BE2C (cell line): ENCODE measurements at regions not wholly inside any gene's neighbourhood (a gene's known extent, or its start where the extent isn't known, plus 50 kb on each side); places are given as distances from the start of the nearest gene placed in this dataset.

Source experiments
- DNase-seq: peaks from one replicate; pipeline ENCODE4 v3.0.0-alpha.2; 2020
- H3K27me3 ChIP-seq: fragments of 250-450 bp; sonication (Bioruptor Pico); 2 replicates; pipeline ENCODE4 v1.5.1; 2020; ENCODE audit warnings: mild to moderate bottlenecking
- H3K36me3 ChIP-seq: fragments of 250-450 bp; sonication (Bioruptor Pico); 2 replicates; pipeline ENCODE4 v1.5.1; 2020; ENCODE audit warnings: mild to moderate bottlenecking
- H3K4me1 ChIP-seq: fragments of 250-450 bp; sonication (Bioruptor Pico); 2 replicates; pipeline ENCODE4 v1.5.1; 2020
- H3K4me3 ChIP-seq: 2 replicates; pipeline ENCODE4 v1.5.1; 2011; ENCODE audit warnings: low read depth, low read length
- H3K9me3 ChIP-seq: fragments of 250-450 bp; sonication (Bioruptor Pico); 2 replicates; pipeline ENCODE4 v1.5.1; 2020
- CTCF ChIP-seq: IDR thresholded peaks from 2 replicates; pipeline ENCODE4 v1.5.1; 2012; ENCODE audit warnings: mild to moderate bottlenecking, low read depth, low read length

GRCh38 chr12:4138051-4138450, 135.5 kb upstream of the CCND2 start:
- no peak for TF ChIP-seq CTCF
- H3K27me3 ChIP-seq = peaks cover 9% of the 10 kb centered on the region; the same call in 1 of the 2 replicates
- no peaks in the 10 kb centered on the region for H3K36me3 ChIP-seq
- no peaks in the 10 kb centered on the region for H3K9me3 ChIP-seq
- DNase-seq = no peak
- H3K4me1 ChIP-seq = no peaks in the 10 kb centered on the region
- H3K4me3 ChIP-seq = no peak overlapping the region

GRCh38 chr12:4137441-4137840, 136.1 kb upstream of the CCND2 start:
- peaks cover 16% of the 10 kb centered on the region; the same call in 1 of the 2 replicates for H3K27me3 ChIP-seq
- H3K36me3 ChIP-seq = no peaks in the 10 kb centered on the region
- DNase-seq = no peak
- no peak overlapping the region for H3K4me3 ChIP-seq
- H3K9me3 ChIP-seq = no peaks in the 10 kb centered on the region
- no peaks in the 10 kb centered on the region for H3K4me1 ChIP-seq
- no peak for TF ChIP-seq CTCF

- H3K36me3 ChIP-seq = no peaks in the 10 kb centered on the region
- H3K9me3 ChIP-seq = no peaks in the 10 kb centered on the region
- H3K4me3 ChIP-seq = no peak overlapping the region
- no peak for DNase-seq
- H3K27me3 ChIP-seq = peaks cover 17% of the 10 kb centered on the region; the same call in 1 of the 2 replicates
- TF ChIP-seq CTCF = no peak
- no peaks in the 10 kb centered on the region for H3K4me1 ChIP-seq
These were observed 136.5 kb upstream of the CCND2 start for GRCh38 chr12:4137015-4137414.

- TF ChIP-seq CTCF = no peak
- no peak for DNase-seq
These were observed 137.5 kb upstream of the CCND2 start for GRCh38 chr12:4135919-4136605.

GRCh38 chr12:4134448-4135263, 138.9 kb upstream of the CCND2 start:
- H3K4me3 ChIP-seq = no peak overlapping the region
- no peaks in the 10 kb centered on the region for H3K4me1 ChIP-seq
- H3K27me3 ChIP-seq = peaks cover 17% of the 10 kb centered on the region; the same call in 1 of the 2 replicates
- no peaks in the 10 kb centered on the region for H3K36me3 ChIP-seq
- no peaks in the 10 kb centered on the region for H3K9me3 ChIP-seq
- TF ChIP-seq CTCF = no peak
- DNase-seq = no peak

More at GRCh38 chr12:4135919-4136605, 137.5 kb upstream of the CCND2 start:
- H3K36me3 ChIP-seq = no peaks in the 10 kb centered on the region
- H3K27me3 ChIP-seq = peaks cover 17% of the 10 kb centered on the region; the same call in 1 of the 2 replicates
- no peaks in the 10 kb centered on the region for H3K4me1 ChIP-seq
- H3K9me3 ChIP-seq = no peaks in the 10 kb centered on the region
- no peak overlapping the region for H3K4me3 ChIP-seq
